ENCODE measurements at regions not wholly inside any gene's neighbourhood (a gene's known extent, or its start where the extent isn't known, plus 50 kb on each side); places are given as distances from the start of the nearest gene placed in this dataset.

- TF ChIP-seq CTCF (IDR thresholded peaks at IDR 0.05; ENCODE audit: insufficient read depth, low read length, poor library complexity, severe bottlenecking) = no peak
- no peak for TF ChIP-seq EZH2phosphoT487 (conservative IDR thresholded peaks at IDR 0.05; ENCODE audit: low read length)
- H3K4me2 ChIP-seq (ENCODE audit: low read depth, low read length, poor library complexity, severe bottlenecking) = no peak overlapping the region
- H3K9ac ChIP-seq (ENCODE audit: low read length) = no peak overlapping the region
- no peaks in the 10 kb centered on the region for H3K9me2 ChIP-seq (replicated peaks; ENCODE audit: insufficient read depth, low read length)
- H4K20me1 ChIP-seq (ENCODE audit: low read depth, low read length) = no peaks in the 10 kb centered on the region
- H3K27ac ChIP-seq (ENCODE audit: low read depth, low read length) = no peak overlapping the region
- H3K27me3 ChIP-seq (ENCODE audit: low read length) = no peaks in the 10 kb centered on the region
- H3F3A ChIP-seq (ENCODE audit: insufficient read depth) = no peaks in the 10 kb centered on the region
- no peaks in the 10 kb centered on the region for H3K79me2 ChIP-seq (ENCODE audit: insufficient read depth, low read length)
- no peaks in the 10 kb centered on the region for H3K36me3 ChIP-seq (ENCODE audit: low read length)
- H3K4me3 ChIP-seq (ENCODE audit: insufficient read depth, low read length, poor library complexity, severe bottlenecking) = no peak overlapping the region
- H3K9me3 ChIP-seq (ENCODE audit: insufficient read depth, low read length) = no peaks in the 10 kb centered on the region
- no peak overlapping the region for H2AFZ ChIP-seq (ENCODE audit: low read depth, low read length, severe bottlenecking)
Observed at GRCh38 chr2:16223841-16224177, 283.5 kb downstream of the MYCN start.

DNA sequence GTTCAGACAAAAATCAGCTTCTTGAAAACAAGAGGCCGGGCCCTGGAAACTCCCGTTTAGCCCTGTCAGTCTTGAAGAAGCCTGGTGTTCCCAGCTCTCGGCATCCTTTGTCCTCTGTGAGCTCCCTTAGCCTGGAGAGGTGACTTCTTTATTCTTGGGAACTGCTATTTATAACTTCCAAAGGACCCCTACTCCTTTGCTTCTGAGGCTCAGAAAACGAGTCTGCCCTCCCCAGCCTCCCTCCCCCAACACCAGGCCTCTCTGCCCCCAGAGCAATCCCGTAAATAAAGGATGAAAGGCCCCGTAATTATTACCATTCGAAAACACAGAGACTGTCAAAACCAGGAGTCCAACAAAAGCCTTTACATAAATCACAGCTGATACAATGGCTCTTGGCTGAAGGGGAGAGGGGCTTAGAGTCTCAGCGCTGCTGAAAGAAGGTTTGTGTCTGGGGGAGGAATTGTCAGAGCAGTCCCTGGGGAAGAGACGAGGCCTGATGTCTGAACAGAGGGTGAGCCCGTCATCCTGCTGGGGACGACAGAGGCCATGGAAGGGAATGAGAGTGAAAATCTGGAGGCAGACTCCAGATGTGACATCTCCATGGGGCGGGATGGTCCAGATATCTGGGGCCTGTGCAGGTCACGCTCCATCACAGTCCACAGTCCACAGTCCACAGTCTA, 283.0 kb downstream of the MYCN start:
- TF ChIP-seq CTCF (IDR thresholded peaks at IDR 0.05; ENCODE audit: insufficient read depth, low read length, poor library complexity, severe bottlenecking) = no peak
- H3K9ac ChIP-seq (ENCODE audit: low read length) = no peak overlapping the region
- H3K4me2 ChIP-seq (ENCODE audit: low read depth, low read length, poor library complexity, severe bottlenecking) = no peak overlapping the region
- no peaks in the 10 kb centered on the region for H3K9me2 ChIP-seq (replicated peaks; ENCODE audit: insufficient read depth, low read length)
- H4K20me1 ChIP-seq (ENCODE audit: low read depth, low read length) = no peaks in the 10 kb centered on the region
- no peak overlapping the region for H3K4me3 ChIP-seq (ENCODE audit: insufficient read depth, low read length, poor library complexity, severe bottlenecking)
- H3K9me3 ChIP-seq (ENCODE audit: insufficient read depth, low read length) = no peaks in the 10 kb centered on the region
- H3K27ac ChIP-seq (ENCODE audit: low read depth, low read length) = no peak overlapping the region
- H3K36me3 ChIP-seq (ENCODE audit: low read length) = no peaks in the 10 kb centered on the region
- H3K79me2 ChIP-seq (ENCODE audit: insufficient read depth, low read length) = no peaks in the 10 kb centered on the region
- no peaks in the 10 kb centered on the region for H3K27me3 ChIP-seq (ENCODE audit: low read length)
- H2AFZ ChIP-seq (ENCODE audit: low read depth, low read length, severe bottlenecking) = no peak overlapping the region
- no peaks in the 10 kb centered on the region for H3F3A ChIP-seq (ENCODE audit: insufficient read depth)

- H3K79me2 ChIP-seq (ENCODE audit: insufficient read depth, low read length) = no peaks in the 10 kb centered on the region
- no peaks in the 10 kb centered on the region for H3K36me3 ChIP-seq (ENCODE audit: low read length)
- no peaks in the 10 kb centered on the region for H3K9me2 ChIP-seq (replicated peaks; ENCODE audit: insufficient read depth, low read length)
- no peaks in the 10 kb centered on the region for H3F3A ChIP-seq (ENCODE audit: insufficient read depth)
- no peak overlapping the region for H3K9ac ChIP-seq (ENCODE audit: low read length)
- H2AFZ ChIP-seq (ENCODE audit: low read depth, low read length, severe bottlenecking) = no peak overlapping the region
- H3K4me2 ChIP-seq (ENCODE audit: low read depth, low read length, poor library complexity, severe bottlenecking) = no peak overlapping the region
- H3K9me3 ChIP-seq (ENCODE audit: insufficient read depth, low read length) = no peaks in the 10 kb centered on the region
- H3K27ac ChIP-seq (ENCODE audit: low read depth, low read length) = no peak overlapping the region
- no peaks in the 10 kb centered on the region for H3K27me3 ChIP-seq (ENCODE audit: low read length)
- no peaks in the 10 kb centered on the region for H4K20me1 ChIP-seq (ENCODE audit: low read depth, low read length)
- H3K4me3 ChIP-seq (ENCODE audit: insufficient read depth, low read length, poor library complexity, severe bottlenecking) = no peak overlapping the region
- TF ChIP-seq CTCF (IDR thresholded peaks at IDR 0.05; ENCODE audit: insufficient read depth, low read length, poor library complexity, severe bottlenecking) (no peak), EZH2phosphoT487 (conservative IDR thresholded peaks at IDR 0.05; ENCODE audit: low read length) (no peak)
Observed at GRCh38 chr2:16222326-16222725, 282.0 kb downstream of the MYCN start.
